HG03066 (cell line): ENCODE measurements at regions not wholly inside any gene's neighbourhood (a gene's known extent, or its start where the extent isn't known, plus 50 kb on each side); places are given as distances from the start of the nearest gene placed in this dataset.

Experiments used
- ATAC-seq: cut with Tn5 transposase; IDR thresholded peaks from one replicate; pipeline ENCODE4 v1.9.1; 2021; ENCODE audit warnings: low read depth; ENCODE audit not compliant: unreplicated experiment

DNA sequence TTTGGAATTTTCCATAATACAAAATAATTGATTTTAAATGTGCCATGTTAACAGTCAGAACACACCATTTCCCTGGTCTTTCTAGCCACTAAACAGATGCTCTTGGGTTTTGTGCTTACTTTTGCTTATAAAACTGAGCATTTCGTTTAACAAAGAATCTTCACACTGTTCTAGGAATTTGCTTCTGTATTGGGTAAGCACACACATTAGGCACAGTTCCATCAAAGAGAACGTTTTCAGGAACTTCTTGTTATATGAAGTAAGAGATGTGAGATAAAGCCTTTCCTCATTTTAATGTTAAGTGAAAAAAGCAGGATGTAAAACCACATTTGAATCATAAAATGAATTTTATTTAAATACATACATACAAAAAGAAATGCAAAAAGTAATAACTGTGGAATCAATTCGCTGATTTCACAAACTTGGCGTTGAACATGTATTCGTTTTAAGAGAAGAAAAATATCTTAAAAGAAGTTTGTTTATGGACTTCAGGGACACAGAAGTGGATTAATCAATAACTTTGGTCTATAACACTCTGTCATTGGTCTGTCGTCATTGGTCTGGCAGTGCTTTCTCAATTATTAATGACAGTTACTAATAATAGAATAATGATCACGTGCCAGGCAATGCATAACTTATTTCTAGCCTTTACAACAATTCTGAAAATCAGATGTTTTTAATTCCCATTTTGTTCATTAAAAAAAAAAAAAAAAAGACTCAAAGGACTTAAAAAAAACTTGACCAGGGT, 199.9 kb upstream of the PRDM1 start:
- ATAC-seq, result no peak

- no peak for ATAC-seq
These were observed 201.7 kb upstream of the PRDM1 start for GRCh38 chr6:105884426-105884825.

DNA sequence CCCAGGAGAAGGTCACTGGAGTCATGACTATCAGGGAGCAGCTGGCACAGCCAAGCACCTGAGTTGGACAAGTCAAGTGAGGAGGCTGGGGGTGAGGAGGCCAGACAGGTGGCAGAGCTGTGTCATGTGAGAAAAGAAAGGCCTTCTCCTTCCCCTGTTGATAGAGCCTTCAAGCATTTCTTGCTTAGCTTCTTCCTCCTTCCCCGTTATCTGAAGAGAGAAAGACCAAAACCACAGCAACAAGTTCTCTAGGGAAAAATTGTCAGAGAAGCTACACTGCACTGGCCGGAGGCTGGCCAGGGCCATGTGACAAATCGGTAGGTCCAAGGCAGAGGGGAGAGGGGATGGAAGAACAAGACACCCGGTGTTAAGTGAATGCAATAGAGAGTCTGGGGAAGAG, 202.1 kb upstream of the PRDM1 start:
- no peak for ATAC-seq

DNA sequence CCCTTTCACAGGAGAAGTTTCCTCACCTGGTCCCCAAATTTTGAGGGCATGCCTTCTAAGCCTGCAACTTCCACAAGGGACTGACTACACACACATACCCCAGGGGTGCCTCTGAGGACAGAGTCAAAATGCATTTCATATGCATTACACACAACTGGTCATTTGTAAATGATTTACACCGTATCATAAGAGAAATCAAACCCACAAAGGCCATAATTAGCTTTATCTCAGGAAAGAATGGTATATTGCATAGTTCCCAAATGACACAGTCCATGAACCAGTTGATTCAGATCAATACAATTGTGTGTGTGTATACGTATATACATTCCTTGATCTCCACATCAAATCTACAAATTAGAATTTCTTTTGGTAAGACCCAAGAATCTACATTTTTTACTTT, 203.3 kb upstream of the PRDM1 start:
- no peak for ATAC-seq

- ATAC-seq, result no peak
These were observed 203.9 kb upstream of the PRDM1 start for GRCh38 chr6:105882121-105882803.

DNA sequence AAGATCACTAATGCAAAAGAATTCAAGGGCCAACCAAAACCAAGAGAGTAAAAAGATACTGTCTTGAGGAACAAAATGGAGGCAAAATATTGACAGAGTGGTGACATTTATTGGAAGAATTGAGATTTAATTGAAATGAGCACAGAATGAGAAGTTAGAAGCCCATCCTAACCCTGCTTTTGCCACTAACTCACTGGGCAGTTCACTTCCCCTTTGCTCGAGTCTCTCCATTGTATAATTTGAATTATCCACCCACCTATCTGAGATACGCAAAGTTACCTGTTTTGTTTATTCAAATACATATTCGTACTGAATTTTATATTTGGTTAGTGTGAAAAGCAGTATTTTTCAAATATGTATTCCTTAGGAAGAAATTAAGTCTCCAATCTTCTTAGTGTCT, 204.5 kb upstream of the PRDM1 start:
- ATAC-seq, result no peak

GRCh38 chr6:105880030-105880492, 206.1 kb upstream of the PRDM1 start:
- peak; percentile 50 for ATAC-seq

DNA sequence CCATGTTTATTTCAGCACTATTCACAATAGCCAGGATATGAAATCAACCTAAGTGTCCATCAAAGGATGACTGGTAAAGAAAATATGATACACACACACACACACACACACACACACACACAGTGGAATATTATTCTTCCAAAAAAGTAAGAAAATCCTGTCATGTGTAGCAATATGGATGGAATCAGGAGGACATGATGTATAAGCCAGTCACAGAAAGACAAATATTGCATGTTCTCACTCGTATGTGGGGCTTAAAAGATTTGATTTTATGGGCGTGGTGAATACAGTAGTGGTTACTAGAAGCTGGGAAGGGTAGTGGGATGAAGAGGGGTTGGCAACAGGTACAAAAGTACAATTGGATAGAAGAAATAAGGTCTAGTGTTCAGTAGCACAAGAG, 207.0 kb upstream of the PRDM1 start:
- no peak for ATAC-seq

DNA sequence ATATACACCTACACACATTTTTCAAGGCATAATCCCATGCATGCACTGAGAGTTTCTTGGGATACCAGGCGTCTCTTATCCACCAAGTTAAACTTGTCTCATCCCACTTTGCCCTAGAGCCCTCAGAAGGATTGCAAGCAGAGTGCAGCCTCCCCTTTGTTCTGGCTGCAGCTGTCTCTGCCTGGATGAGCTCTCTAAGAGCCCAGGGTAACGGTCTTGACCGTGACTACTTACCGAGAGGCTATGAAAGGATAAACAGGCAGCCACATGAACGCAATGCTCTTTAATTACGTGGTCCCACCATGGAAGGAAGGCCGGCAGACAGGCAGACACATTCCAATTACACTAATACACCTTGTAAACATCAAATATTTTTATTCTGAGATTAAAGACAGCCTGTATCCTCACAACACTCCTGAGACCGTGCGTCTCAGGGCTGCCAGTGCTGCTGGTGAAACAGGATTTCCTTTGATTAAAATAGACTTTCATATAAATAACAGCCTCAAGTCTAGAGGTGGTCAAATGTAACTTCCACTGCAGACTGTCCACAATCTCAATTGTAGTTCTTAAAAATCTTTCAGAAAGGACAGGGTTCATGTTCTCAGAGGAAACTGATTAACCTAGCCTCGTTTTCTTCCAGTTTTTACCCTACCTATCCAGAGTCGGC, 210.0 kb upstream of the PRDM1 start:
- ATAC-seq, result no peak

DNA sequence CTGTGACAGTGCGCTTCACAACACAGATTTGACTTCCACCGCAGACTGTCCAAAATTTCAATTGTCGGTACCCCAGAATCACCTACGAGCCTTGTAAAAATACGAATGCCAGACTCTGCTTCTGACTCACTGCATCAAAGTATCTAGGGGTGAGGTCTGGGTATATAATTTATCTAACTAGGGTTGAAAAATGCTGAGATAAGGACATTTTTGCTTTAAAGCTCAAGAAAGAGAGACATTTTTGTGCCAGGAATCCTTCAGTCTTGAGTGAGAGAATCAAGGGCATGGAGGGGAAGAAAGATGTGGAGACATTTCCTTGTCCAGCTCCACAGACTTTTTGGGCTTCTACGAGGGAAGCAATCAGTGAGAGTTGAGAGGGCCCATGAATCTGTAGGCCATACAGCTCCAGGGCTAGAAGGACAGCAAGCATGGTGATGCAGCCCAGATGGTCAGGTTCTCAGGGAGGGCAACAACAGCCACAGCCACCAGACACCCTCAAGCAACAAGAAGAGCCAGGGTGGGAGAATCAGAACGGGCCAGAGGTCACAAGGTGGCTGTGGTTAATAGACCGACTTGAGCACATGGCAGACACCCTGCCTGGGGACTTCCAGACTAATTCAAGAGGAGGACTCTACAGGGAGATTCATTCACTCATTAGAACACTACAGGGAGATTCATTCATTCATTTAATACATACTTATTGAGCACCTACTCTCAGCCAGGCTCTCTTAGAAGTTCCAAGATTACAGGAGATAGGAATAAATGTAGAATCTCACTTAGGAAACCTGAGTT, 211.1 kb upstream of the PRDM1 start:
- no peak for ATAC-seq

- no peak for ATAC-seq
These were observed 212.3 kb upstream of the PRDM1 start for GRCh38 chr6:105873799-105874198.

- no peak for ATAC-seq
These were observed 212.9 kb upstream of the PRDM1 start for GRCh38 chr6:105873211-105873704.

DNA sequence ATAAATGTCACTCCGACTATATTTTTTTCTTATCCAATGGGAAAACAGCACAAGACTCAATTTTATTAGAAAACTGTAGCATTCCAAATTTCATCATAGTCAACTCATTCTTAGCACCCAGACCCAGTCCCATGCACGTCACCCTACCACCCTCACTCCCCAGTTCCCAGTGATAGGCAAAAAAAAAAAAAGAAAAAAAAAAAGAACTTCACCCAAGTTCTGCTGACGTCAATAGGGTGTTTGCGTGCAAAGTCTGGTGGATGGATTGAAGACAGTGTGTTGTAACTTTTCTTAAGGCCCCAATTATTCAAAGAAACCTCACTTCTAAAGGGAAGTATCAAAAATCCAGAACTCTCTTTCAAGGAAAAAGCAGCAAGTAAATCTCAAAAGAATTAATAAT, 213.9 kb upstream of the PRDM1 start:
- no peak for ATAC-seq

DNA sequence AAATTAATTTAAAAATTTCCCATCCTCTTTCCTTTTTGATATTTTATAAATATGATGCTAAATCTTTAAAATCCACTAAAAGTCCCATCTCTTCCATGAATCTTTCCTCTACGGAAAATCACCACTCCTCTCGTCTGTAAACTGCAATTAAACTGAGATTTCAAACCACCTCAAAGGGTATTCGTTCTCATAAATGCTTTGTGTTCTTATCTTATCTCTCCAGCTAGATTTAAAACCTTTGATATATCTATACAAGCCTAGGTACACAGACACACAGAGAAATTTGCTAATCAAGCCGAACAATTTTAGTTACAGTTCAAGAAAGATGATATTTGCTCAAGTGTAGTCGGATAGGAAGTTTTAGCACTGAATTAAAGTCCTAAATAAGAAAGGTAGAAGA, 214.6 kb upstream of the PRDM1 start:
- ATAC-seq, result no peak

- no peak for ATAC-seq
These were observed 216.2 kb upstream of the PRDM1 start for GRCh38 chr6:105869835-105870440.

DNA sequence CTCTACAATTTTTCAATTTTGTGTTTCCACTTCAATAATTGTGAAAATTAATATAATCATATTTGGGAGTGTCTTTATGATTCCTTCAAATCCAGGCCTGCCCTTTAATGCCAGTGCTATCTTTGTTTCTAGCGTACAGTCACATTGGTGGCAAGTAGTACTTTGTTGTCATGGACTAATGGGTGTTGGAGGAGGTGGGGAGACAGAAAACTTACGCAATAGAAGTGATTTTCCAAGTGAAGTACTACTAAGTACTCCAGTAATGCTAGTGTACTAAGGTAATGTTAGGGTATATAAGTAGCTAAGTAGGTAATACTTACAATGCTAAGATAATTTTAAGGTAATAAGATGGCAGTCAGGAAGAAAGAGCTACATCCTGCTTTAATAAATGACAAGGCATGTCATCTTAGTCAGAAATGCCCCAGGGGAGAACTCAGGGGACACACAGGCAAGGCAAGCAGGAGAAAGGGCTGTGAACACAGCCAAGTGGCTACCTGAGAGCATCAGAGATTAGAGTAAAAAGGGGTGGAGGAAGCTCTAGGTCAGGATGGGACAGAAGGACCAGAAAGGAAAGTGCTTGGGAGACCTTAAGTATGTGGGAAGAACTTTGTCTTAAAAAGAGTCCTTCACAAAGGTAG, 217.2 kb upstream of the PRDM1 start:
- no peak for ATAC-seq

- ATAC-seq, result no peak
These were observed 218.3 kb upstream of the PRDM1 start for GRCh38 chr6:105867821-105868220.

GRCh38 chr6:105867277-105867676, 218.9 kb upstream of the PRDM1 start:
- ATAC-seq, result no peak

- ATAC-seq, result peak; percentile 79
These were observed 223.1 kb upstream of the PRDM1 start for GRCh38 chr6:105862936-105863607.
